C4-2B (cell line): ENCODE measurements at regions not wholly inside any gene's neighbourhood (a gene's known extent, or its start where the extent isn't known, plus 50 kb on each side); places are given as distances from the start of the nearest gene placed in this dataset.

ENCODE experiments used
- CTCF ChIP-seq: fragments of 450-650 bp; conservative IDR thresholded peaks from 2 replicates; pipeline ENCODE4 v1.5.1; 2017; ENCODE audit warnings: mild to moderate bottlenecking
- ZFX ChIP-seq: fragments of 450-650 bp; IDR thresholded peaks from 2 replicates; pipeline ENCODE4 v1.6.1; 2017

- TF ChIP-seq CTCF: no peak
- no peak for TF ChIP-seq ZFX
Observed at GRCh38 chr1:55368698-55369097, 153.5 kb upstream of the USP24 start.
